ENCODE measurements at regions not wholly inside any gene's neighbourhood (a gene's known extent, or its start where the extent isn't known, plus 50 kb on each side); places are given as distances from the start of the nearest gene placed in this dataset.

DNA sequence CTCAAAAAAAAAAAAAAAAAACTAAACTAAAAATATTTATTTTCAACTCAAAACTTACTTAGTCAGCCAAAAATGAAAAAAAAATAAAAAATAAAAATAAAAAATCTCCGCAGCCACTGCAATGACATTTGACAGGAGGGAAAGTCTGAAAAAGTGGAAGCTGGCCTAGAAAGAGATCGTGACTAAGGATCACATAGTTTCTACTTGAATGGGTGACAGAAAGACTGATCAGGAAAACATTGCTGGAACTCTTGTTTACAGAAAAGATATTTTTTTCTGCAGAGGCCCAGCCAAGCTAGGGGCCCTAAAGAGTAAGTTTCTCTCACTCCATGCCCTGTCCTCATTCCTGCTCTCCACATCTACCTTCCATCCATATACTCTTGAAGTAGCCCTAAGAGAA, 92.8 kb upstream of the KCND2 start:
- Mint-ChIP-seq H3K27ac (no peak overlapping the region), H3K4me1 (no peaks in the 10 kb centered on the region), H3K9me3 (ENCODE audit: insufficient read depth) (no peaks in the 10 kb centered on the region), H3K4me3 (no peak overlapping the region), H3K27me3 (no peaks in the 10 kb centered on the region)
- Histone ChIP-seq H3K9me3 (ENCODE audit: control extremely low read depth in 1 of 3, control insufficient read depth in 2 of 3, insufficient read depth in 1 of 3, low read length in 2 of 3) (no peaks in the 10 kb centered on the region), H3K4me3 (ENCODE audit: control extremely low read depth in 1 of 5, extremely low read depth in 1 of 5, insufficient read depth in 1 of 5, low read depth in 2 of 5, low read length in 4 of 5) (no peak overlapping the region), H3K27ac (ENCODE audit: low read length in 2 of 2) (no peak overlapping the region), H3K36me3 (replicated peaks in 1 of 2; ENCODE audit: control extremely low read depth in 1 of 2, control insufficient read depth in 1 of 2, extremely low read depth in 1 of 2, insufficient read depth in 2 of 2, low read length in 1 of 2) (no peaks in the 10 kb centered on the region), H2AFZ (ENCODE audit: insufficient read depth, low read depth, low read length, poor library complexity, severe bottlenecking) (no peak overlapping the region), H3K4me2 (replicated peaks; ENCODE audit: low read depth, low read length, poor library complexity, severe bottlenecking) (no peak overlapping the region), H3K9ac (ENCODE audit: low read length) (no peak overlapping the region), H3K79me2 (ENCODE audit: control insufficient read depth, insufficient read depth, low read length) (no peaks in the 10 kb centered on the region), H3K27me3 (replicated peaks in 1 of 4; ENCODE audit: control extremely low read depth in 1 of 4, control insufficient read depth in 3 of 4, insufficient read depth in 4 of 4, low read length in 3 of 4) (no peaks in the 10 kb centered on the region), H3K4me1 (ENCODE audit: control insufficient read depth in 2 of 2, insufficient read depth in 2 of 2, low read length in 2 of 2) (no peaks in the 10 kb centered on the region), H4K20me1 (ENCODE audit: control insufficient read depth, insufficient read depth, low read length, poor library complexity, severe bottlenecking) (no peaks in the 10 kb centered on the region)
- ATAC-seq (ENCODE audit: low read depth) (no peak), DNase-seq (no peak)
- intact Hi-C loops (cut with micrococcal nuclease) = no loop called here
- ChIA-PET POLR2A (no interaction called here), CTCF (no interaction called here)
- WGBS (ENCODE audit: insufficient coverage) = 88% methylated on average over 2 of the region's 2 CpGs
- TF ChIP-seq EZH2 (IDR thresholded peaks at IDR 0.05; ENCODE audit: borderline replicate concordance, insufficient read depth, low read depth, low read length, poor library complexity, severe bottlenecking) = no peak
- TF ChIP-seq, protein P1, sequence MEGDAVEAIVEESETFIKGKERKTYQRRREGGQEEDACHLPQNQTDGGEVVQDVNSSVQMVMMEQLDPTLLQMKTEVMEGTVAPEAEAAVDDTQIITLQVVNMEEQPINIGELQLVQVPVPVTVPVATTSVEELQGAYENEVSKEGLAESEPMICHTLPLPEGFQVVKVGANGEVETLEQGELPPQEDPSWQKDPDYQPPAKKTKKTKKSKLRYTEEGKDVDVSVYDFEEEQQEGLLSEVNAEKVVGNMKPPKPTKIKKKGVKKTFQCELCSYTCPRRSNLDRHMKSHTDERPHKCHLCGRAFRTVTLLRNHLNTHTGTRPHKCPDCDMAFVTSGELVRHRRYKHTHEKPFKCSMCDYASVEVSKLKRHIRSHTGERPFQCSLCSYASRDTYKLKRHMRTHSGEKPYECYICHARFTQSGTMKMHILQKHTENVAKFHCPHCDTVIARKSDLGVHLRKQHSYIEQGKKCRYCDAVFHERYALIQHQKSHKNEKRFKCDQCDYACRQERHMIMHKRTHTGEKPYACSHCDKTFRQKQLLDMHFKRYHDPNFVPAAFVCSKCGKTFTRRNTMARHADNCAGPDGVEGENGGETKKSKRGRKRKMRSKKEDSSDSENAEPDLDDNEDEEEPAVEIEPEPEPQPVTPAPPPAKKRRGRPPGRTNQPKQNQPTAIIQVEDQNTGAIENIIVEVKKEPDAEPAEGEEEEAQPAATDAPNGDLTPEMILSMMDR (IDR thresholded peaks at IDR 0.05) = no peak

DNA sequence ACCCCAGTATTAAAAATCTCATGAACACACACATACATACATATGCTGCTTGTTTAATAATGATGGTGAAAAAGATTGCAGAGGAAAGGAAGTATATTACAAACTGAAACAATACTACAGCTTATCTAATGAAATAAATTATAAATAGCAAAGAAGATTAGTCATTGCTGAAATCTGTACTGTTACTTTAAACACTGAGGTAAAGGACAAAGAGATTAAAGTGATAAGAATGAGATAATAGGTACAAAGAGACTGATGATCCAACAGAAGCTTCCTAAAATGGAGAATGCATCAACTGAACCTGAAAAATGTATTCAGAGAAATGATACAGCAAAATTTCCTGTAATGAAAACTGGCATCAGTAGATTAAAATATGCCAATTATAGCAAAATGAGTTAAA, 91.5 kb upstream of the KCND2 start:
- no peaks in the 10 kb centered on the region for H3K79me2 ChIP-seq (ENCODE audit: control insufficient read depth, insufficient read depth, low read length)
- Mint-ChIP-seq H3K4me1 (no peaks in the 10 kb centered on the region), H3K4me3 (no peak overlapping the region), H3K9me3 (ENCODE audit: insufficient read depth) (no peaks in the 10 kb centered on the region), H3K27ac (no peak overlapping the region), H3K27me3 (no peaks in the 10 kb centered on the region)
- H4K20me1 ChIP-seq (ENCODE audit: control insufficient read depth, insufficient read depth, low read length, poor library complexity, severe bottlenecking) = no peaks in the 10 kb centered on the region
- intact Hi-C loops (cut with micrococcal nuclease) = no loop called here
- ChIA-PET POLR2A (no interaction called here), CTCF (no interaction called here)
- no peaks in the 10 kb centered on the region for H3K36me3 ChIP-seq (replicated peaks in 1 of 2; ENCODE audit: control extremely low read depth in 1 of 2, control insufficient read depth in 1 of 2, extremely low read depth in 1 of 2, insufficient read depth in 2 of 2, low read length in 1 of 2)
- H3K4me2 ChIP-seq (replicated peaks; ENCODE audit: low read depth, low read length, poor library complexity, severe bottlenecking) = no peak overlapping the region
- H2AFZ ChIP-seq (ENCODE audit: insufficient read depth, low read depth, low read length, poor library complexity, severe bottlenecking) = no peak overlapping the region
- TF ChIP-seq EZH2 (IDR thresholded peaks at IDR 0.05; ENCODE audit: borderline replicate concordance, insufficient read depth, low read depth, low read length, poor library complexity, severe bottlenecking) = no peak
- TF ChIP-seq, protein P1 (IDR thresholded peaks at IDR 0.05) = no peak
- H3K4me3 ChIP-seq (ENCODE audit: control extremely low read depth in 1 of 5, extremely low read depth in 1 of 5, insufficient read depth in 1 of 5, low read depth in 2 of 5, low read length in 4 of 5) = no peak overlapping the region
- no peak for ATAC-seq (ENCODE audit: low read depth)
- H3K27me3 ChIP-seq (replicated peaks in 1 of 4; ENCODE audit: control extremely low read depth in 1 of 4, control insufficient read depth in 3 of 4, insufficient read depth in 4 of 4, low read length in 3 of 4) = no peaks in the 10 kb centered on the region
- no peak overlapping the region for H3K27ac ChIP-seq (ENCODE audit: low read length in 2 of 2)
- no peak overlapping the region for H3K9ac ChIP-seq (ENCODE audit: low read length)
- no peak for DNase-seq
- H3K9me3 ChIP-seq (ENCODE audit: control extremely low read depth in 1 of 3, control insufficient read depth in 2 of 3, insufficient read depth in 1 of 3, low read length in 2 of 3) = no peaks in the 10 kb centered on the region
- H3K4me1 ChIP-seq (ENCODE audit: control insufficient read depth in 2 of 2, insufficient read depth in 2 of 2, low read length in 2 of 2) = no peaks in the 10 kb centered on the region
